GM21367 (cell line): ENCODE measurements at regions not wholly inside any gene's neighbourhood (a gene's known extent, or its start where the extent isn't known, plus 50 kb on each side); places are given as distances from the start of the nearest gene placed in this dataset.

ENCODE experiments used
- ATAC-seq: cut with Tn5 transposase; IDR thresholded peaks from one replicate; pipeline ENCODE4 v1.9.1; 2021; ENCODE audit not compliant: unreplicated experiment

DNA sequence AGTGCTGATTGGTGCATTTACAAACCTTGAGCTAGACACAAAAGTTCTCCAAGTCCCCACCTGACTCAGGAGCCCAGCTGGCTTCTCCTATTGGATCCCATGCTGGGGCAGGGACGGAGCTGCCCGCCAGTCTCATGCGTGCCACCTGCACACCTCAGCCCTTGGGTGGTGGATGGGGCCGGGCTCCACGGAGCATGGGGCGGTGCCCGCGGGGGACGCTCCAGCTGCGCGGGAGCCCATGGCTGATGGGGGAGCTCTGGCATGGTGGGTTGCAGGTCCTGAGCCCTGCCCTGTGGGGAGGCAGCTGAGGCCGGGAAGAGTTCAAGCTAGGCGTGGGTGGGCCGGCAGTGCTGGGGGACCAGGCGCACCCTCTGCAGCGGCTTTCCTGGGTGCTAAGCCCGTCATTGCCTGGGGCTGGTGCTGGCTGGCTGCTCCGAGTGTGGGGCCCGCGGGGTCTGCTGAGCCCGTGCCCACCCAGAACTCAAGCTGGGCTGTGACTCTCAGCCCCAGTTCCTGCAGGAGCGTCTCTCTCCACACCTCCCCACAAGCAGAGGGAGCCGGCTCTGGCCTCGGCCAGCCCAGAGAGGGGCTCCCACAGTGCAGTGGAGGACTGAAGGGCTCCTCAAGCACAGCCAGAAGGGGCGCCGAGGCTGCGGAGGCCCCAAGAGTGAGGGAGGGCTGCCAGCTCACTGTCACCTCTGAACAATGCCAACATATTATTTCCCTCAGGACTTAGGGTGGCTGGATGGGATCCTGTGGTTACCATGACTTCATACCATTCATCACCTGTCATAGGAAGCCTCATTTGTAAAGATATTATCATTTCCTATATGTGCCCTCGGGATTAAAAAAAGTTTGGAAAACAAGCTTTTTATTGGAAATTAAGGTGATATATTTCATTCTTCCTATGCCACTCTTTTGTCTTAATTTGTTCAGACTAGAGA lies 688.7 kb downstream of the ETS1 start:
- no peak for ATAC-seq

DNA sequence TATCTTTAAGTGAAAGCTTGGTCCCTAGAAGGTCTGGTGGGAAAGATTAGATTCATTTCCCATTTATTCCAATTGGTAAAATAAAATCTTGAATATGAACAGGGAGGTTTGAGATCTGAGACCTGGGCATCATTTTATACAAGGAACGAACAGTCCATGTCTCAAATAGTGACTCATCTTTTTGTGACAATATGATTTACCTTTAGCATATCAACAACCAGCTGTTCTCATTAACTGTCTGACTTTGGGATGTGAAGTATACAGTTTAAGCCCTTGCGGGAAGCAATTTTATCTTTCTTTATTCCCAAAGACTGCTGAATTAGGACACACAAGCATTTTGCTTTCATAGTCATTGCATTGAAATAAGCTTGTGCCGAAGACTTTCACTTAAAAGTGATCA lies 691.6 kb downstream of the ETS1 start:
- ATAC-seq, result no peak

DNA sequence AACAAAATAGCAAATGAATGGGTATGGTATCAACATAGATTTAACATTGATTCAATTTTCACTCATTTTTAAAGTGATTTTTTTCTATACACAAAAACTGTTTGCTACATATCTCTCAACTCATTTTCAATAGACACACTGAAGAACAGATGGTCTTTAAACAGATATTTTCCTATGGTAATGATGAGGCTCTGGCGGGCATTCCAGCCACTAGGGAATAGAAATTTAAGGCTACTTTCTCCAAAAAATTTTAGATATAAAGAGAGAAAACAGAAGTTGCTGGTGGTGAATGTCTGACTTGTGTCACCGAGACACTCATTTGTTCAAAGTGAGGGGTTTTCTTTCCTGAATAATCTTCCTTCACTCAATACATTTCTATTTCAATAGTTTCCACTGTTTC lies 693.0 kb downstream of the ETS1 start:
- no peak for ATAC-seq

DNA sequence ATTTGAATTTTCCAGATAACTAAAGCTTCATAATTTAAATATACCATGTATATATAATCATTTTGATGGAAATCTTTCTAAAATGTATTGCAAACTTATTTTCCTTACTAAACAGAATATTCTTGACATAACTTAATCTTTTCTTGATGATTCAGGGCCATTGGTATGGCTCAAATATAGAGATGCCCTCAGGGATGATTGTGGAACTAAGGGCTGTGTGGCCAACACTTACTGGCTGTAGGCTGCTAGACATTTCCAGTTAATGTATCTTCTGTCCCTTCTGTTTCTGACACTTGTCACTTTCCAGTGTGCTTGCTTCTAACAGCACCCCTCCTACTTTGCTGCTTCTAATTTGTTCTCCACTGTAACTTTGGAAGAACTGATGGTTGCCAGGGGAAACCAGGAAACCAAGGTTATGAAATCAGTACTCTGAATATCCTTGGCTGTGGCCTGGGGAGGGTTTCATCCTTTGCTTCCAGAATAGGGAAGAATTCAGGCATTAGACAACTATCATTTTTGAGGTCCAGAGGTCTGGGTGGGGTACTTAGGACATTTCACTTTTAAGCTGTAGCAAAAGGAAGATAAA lies 697.2 kb downstream of the ETS1 start:
- ATAC-seq, result no peak

DNA sequence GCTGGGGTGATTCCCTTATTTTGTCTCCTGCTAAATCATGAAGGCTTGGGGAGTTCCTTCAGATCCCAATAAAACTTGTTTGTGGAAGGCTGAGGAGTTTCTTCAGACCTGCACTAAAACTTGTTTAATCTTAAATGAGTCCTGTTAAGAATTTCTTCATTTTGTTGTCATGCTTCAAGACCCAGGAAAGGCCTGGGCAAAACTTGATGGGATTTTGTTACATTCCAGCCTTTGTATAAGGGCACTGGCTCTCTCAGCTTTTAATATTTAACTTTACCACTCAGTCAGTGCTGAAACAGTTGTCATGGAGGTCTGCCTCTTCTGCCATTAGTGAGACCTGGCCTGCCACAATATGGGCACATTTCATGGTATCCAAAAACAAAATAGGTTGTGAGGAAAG lies 699.0 kb downstream of the ETS1 start:
- no peak for ATAC-seq

DNA sequence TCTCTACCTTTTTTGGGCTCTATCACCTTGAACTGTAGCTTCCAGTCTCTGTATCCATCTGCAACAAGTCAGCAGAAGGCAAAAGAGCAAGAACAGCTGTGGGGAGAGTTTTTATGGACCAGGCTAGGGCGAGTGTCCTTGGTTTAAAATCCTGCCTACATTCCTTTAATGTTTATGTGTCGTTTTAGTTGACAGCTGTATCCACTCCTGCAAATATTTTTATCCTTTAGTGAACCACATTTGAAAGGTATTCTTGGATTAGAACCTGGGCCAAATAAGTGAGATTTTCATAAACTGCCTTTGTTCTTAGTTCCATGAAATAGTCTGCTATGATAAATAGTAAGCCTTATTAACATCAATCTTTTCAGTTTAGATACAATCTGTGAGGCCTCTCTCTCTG lies 712.2 kb downstream of the ETS1 start:
- no peak for ATAC-seq

DNA sequence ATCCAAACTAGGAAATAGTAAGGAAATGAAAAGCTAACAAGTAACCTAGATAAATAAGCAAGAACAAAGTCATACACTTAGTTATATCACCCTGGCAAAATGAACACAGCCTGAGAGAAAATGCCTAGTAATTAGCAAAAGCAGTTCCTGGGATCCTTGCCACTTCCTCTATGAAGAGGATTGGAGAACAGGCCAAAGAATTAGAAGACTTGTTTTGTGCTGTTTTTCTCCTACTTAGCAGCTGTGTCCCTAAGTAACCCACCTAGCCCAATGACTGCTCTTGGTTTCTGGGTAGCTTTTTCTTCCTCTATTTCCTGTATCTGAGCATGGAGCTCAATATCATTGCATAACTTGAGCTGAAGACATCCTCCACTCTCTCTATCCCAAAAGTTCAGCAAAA lies 713.9 kb downstream of the ETS1 start:
- ATAC-seq, result no peak

DNA sequence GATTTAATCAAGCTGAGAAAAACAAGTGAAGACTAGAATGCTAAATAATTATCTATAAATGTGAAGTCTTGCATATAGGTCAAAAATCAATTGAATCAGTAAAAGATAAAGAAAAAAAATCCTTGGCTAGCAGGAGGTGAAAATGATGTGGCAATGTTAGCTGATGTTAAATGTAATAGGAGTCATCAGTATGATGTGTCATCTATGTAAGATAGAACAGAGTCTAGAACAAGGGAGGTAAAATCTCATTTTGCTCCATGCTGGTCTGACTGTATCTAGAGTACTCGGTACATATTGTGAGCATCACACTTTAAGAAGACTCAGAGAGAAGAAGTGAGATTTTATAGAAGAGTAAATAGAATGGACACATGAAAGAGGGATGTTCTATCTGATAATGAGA lies 721.2 kb downstream of the ETS1 start:
- ATAC-seq, result no peak

DNA sequence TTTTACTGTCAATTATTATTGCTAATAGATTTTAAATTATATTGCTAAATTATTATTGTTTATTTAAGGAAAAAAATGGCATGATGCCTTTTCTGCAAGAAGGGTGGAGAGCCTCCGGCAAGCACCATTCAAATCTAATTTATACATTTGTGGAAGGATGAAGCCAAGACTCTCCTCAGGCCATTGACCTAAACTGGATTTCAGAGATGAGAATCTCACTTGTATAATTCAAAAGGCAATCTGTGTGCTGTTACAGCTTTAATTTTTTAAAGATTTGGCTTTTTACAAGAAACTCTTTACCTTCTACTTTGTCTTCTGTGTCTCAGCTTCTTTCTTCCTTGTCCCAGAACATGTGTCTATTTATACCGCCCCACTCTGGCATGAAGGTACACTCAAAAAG lies 722.5 kb downstream of the ETS1 start:
- ATAC-seq, result no peak

DNA sequence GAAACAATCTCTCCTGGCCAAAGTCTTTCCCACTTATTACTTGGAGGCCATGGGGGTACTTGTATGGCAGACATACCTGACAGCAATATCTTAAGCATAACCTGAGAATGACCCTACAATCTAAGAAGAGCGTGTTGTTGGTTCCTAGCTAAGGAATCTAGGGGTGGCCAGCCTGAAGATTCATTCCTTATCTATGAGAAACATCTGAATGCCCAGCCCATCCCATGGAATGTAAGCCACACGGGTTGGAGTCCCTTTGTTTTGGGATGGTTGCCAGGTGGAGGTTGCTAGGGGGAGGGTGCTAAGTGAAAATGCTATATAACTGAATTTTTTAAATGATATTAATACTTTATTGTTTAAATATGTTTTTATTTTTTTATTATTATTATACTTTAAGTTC lies 725.0 kb downstream of the ETS1 start:
- no peak for ATAC-seq

DNA sequence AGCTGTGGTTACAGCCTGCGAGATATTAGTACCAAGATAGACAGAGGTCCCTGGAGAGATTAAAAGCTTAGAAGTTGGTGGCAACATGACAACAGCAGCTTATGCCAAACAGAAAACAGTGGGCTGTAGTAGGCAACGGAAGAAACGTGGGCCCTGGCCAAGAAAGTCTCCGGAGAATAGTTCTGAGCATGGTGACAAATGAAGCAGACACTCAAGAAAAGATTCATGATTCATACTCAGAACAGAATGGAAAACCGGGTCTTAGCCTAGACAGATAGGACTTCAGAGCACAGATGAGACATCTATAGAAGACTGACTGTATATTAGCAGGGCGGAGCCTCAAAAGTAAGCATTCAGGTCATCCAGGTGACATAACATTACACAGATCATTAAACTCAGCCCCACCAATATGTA lies 727.4 kb downstream of the ETS1 start:
- ATAC-seq, result no peak

DNA sequence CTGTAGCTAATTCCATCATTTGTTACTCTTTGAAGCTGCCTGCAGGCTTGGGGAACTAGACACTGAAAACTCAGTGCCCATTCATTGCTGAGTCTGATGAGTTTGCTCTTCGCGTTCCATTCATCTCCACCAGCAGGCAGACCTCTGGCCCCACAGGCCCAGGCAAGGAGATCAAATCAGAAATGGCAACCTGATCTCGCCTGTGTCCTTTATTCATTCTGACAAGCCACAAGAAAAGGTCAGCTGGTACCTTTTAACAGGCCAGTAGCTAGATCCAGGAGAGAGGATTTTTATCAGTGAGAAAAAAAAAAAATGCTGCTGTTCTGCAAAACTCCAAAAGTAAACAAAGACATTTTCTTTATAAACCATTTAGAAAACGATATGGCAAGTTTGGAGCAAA lies 742.5 kb downstream of the ETS1 start:
- no peak for ATAC-seq

DNA sequence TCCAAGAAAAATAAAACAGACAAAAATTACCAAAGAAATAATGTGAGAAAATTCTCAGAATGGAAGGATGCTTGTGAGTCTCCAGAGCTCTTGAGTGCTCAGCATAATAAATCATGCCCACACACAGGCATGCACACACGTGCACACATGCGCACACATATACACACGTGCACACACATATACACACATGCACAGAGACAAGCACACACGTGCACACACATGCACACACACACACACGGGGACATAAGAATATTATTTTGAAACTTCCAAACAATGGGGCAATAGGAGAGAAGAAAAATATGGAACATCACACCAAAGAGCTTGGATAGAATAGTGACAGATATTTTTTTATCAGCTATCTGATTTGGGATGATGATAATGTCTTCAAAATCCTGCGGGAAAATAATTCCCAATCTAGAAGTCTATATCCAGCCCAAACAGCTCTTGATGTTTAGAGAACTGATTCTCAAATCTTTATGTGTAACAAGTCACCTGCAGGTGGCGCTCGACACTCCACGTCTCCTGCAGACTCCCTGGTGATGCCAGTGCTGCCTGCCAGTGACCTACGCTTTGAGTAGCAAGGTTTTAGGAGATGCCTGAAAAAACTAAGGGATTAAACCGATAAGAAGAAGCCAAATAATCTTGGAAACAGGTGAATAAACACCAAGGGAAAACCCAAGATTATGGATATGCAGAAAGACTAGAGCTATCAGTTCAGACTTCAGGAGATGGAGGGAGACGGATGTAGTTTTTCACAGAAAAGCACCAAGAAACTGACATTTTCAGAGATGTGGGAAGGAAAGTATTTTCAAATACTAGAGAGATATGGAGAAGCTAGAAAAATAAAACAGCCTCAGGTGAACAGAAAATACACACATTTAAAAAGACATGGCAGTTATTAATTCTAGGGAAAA lies 743.6 kb downstream of the ETS1 start:
- peak; percentile 87 for ATAC-seq

DNA sequence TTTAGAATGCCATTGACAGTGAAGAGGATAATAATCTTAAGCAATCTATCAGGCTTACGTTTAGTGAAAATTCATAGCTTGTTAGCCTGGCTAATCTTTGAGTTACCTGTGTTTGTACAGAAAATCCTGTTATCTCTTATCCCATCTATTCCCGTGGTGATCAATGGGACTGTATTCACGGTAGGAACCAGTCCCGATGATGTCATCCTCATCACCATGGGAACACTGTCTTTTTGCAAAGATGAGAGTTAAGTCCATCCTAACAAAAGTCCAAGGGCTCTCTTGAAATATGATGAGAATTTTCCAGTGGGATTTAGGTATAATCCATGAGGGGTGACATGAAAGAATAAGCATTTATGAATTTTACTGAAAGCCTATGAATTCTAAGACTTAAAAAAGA lies 762.2 kb downstream of the ETS1 start:
- ATAC-seq, result no peak

DNA sequence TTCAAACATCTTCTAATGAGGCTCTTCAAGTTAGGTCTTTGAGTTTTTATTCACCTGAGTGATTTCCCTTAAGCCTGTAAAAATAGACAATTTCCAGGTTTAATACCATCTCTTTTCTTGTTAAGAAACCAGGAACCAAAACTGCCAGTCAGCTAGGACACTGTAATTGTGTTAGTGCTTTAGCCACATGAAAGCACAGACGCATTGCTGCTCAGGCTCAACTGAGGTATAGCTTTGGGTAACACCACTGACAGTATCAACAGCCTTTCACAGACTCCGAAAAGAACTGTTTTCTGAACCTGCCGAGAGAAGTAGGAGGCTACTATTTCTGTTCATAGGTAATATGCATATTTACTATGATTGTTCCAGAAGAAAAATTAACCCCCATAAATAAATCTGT lies 768.7 kb downstream of the ETS1 start:
- ATAC-seq, result no peak

DNA sequence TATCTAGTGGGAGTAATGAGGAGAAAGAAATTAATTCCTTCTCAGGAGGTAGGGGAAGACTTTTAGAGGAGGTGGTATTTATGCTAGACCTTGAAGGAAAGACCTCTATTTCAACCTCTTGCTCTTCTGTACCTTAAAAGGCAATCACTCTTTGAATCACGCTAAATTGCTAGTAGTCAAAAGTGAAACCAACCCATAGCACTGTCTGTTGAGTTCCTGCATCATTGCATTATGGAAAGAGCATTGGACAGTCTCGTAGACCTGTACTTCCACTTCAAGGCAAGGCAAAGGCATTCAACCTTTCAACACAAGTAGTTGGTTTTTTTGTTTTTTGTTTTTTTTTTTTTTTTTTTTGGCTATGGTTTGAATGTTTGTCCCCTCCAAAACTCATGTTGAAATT lies 770.4 kb downstream of the ETS1 start:
- ATAC-seq, result no peak

DNA sequence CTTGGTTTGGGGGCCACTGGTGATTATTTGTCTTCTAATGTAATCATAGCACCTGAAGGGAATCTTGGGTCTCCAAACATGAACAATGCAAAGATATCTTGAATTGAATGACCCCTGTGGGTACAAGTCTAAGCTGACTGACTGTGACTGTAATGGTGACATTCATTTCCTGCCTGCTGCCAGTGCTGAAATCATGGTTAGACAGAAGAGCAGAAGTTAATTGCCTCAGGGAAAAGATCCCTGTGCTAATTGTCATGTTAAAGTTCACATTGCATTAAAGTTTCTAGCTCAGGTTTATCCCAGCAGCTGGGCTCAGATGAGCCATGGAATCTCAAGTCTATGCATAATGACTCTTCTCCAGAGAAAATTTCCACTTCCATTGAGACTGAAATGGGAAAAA lies 772.0 kb downstream of the ETS1 start:
- no peak for ATAC-seq

DNA sequence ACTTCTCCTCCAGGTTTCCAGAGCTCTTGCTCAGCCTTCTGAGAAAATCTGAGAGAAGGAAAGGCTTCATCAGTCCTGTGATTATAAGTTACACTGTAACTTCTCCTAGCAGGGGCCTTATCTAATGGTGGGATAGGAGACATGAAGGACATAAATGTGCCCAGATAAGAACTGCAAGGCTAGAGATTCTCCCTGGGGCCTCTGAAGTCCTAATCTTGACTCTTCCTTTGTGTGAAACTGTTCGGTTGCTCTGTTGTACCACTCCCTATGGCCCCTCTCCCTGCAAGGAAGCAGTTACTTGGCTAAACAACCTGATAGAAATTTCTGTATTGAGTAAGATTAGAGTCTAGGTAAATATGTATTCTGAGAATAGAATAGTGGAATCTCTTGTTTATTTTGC lies 780.9 kb downstream of the ETS1 start:
- ATAC-seq, result no peak

DNA sequence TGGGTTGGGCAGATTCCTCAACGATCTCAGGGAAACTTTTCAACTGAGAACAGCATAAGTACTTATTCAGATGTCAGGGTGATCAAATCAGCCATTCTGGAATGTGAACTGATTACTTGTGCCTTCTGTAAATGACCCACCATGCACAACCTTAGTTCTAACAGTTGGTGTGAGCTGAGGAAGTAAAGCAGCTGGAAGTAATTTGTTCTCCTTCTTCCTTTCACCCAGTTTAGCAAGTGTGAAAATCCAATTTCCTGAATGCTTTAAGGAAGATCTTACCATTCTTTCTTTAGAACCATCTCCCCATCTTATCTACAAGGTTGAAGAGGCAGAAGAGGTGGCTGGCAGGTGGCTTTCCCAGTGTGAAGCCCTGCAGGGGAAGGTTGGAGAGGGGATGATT lies 781.6 kb downstream of the ETS1 start:
- no peak for ATAC-seq

DNA sequence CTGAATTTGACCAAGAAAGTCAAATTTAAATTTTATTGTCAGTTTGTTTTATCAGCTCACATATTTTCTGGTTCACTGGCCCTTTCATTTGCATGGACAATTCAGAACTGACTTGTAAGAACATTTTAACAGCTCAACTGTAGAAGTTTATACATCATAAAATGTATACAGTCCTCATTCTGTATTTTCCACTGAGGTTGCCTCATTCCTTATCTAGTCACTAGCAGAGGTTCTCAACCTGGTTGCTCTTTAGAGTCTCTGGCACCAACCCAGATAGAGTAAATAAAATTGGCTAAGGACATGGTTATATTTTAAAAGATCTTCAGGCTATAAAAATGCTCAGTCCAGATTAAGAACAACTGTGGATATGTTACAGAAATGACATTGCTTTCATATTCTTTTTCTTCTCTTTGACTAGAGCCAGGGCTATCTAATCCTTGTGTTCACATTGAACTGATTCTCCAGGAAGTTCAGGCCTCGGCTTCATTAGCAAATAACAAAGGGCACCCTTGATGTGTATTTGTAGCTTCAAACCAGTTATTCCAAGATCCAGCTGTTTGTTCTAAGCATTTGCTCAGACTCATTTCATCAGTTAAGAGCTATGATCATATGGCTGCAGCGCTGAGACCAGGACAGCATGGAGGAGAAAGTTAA lies 782.5 kb downstream of the ETS1 start:
- no peak for ATAC-seq

DNA sequence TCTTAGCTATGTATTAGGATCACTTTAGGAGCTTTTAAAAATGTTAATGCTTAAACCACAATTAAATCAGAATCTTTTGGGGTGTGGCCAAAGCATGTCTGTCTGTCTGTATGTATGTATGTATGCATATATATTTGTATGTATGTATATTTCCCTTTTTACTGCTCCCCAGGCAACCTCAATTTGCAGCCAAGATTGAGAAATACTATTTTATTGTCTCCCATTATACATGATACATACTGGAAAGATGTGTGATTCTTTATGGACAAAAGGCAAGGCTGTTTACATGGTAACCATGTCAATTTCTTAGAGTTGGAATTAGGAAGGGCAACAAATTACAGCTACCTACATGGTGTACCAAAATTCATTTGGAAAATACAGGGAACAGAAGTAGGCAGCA lies 783.6 kb downstream of the ETS1 start:
- ATAC-seq, result no peak
